CD4-positive, alpha-beta T cell (primary cell): ENCODE measurements at regions not wholly inside any gene's neighbourhood (a gene's known extent, or its start where the extent isn't known, plus 50 kb on each side); places are given as distances from the start of the nearest gene placed in this dataset.

Experiments
- ATAC-seq: fragments of 200-7000 bp; cut with Tn5 transposase; one replicate; pipeline ENCODE4 v1.10.0; 2022; ENCODE audit warnings: mild to moderate bottlenecking; ENCODE audit not compliant: poor library complexity
- CTCF ChIA-PET: fragments of 350-600 bp; sonication (Branson Sonifier 250); formaldehyde crosslinking; loops from one replicate; lab custom pipeline; 2021; ENCODE audit warnings: antibody characterized with exemption, inconsistent platforms; lab: Charles Lee
- POLR2A ChIA-PET: fragments of 350-600 bp; sonication (Branson Sonifier 250); formaldehyde crosslinking; loops from one replicate; lab custom pipeline; 2021; ENCODE audit warnings: antibody characterized with exemption, inconsistent platforms; lab: Charles Lee
- DNase-seq, 14 experiments: peaks; one replicate each; pipeline ENCODE4 v3.0.0-alpha.2; 2013 to 2020; ENCODE audit warnings: mixed read lengths in 2 of 14
- H3K27ac ChIP-seq, 2 donors: one replicate each; pipeline versions ENCODE4 v1.5.1 to v1.7.0; 2013; ENCODE audit warnings: low read length in 2 of 2, low read depth in 1 of 2, mild to moderate bottlenecking in 1 of 2
- H3K27me3 ChIP-seq, 2 experiments: 1 replicate in 1 of 2; 2 replicates in 1 of 2; pipeline versions ENCODE4 v1.6.1 to v1.7.0; 2013; ENCODE audit warnings: low read length in 2 of 2, control low read depth in 1 of 2, mild to moderate bottlenecking in 1 of 2, moderate library complexity in 1 of 2; ENCODE audit not compliant: insufficient read depth in 2 of 2, control insufficient read depth in 1 of 2
- H3K36me3 ChIP-seq: one replicate; pipeline ENCODE4 v1.6.1; 2013; ENCODE audit warnings: low read length, control low read depth; ENCODE audit not compliant: insufficient read depth
- H3K4me1 ChIP-seq: one replicate; pipeline ENCODE4 v1.6.1; 2013; ENCODE audit warnings: low read length, control low read depth; ENCODE audit not compliant: insufficient read depth
- H3K4me3 ChIP-seq: one replicate; pipeline ENCODE4 v1.5.1; 2013; ENCODE audit warnings: mild to moderate bottlenecking, low read length, moderate library complexity
- H3K9me3 ChIP-seq, 2 experiments: 1 replicate in 1 of 2; 2 replicates in 1 of 2; pipeline versions ENCODE4 v1.6.1 to v1.7.0; 2013; ENCODE audit warnings: low read length in 2 of 2, mild to moderate bottlenecking in 2 of 2, control low read depth in 1 of 2, moderate library complexity in 1 of 2; ENCODE audit not compliant: control insufficient read depth in 1 of 2, insufficient read depth in 1 of 2
- H3K27ac Mint-ChIP-seq: one replicate; pipeline ENCODE4 v1.8.0; 2020; ENCODE audit warnings: mixed read lengths
- H3K27me3 Mint-ChIP-seq: one replicate; pipeline ENCODE4 v1.8.0; 2021; ENCODE audit warnings: mixed read lengths
- H3K36me3 Mint-ChIP-seq: one replicate; pipeline ENCODE4 v1.8.0; 2021; ENCODE audit warnings: low read depth, mixed read lengths
- H3K4me1 Mint-ChIP-seq: one replicate; pipeline ENCODE4 v1.8.0; 2021; ENCODE audit warnings: low read depth, mixed read lengths
- H3K4me3 Mint-ChIP-seq: one replicate; pipeline ENCODE4 v1.8.0; 2020; ENCODE audit warnings: mild to moderate bottlenecking, mixed read lengths
- H3K9me3 Mint-ChIP-seq: one replicate; pipeline ENCODE4 v1.8.0; 2020; ENCODE audit warnings: mixed read lengths
- CTCF ChIP-seq: fragments of 200-600 bp; IDR thresholded peaks from one replicate; pipeline ENCODE4 v1.8.0; 2022; ENCODE audit warnings: antibody characterized with exemption, mild to moderate bottlenecking
- intact Hi-C, 2 experiments: fragments of 100-400 bp; cut with DNase I in 1 of 2; cut with micrococcal nuclease in 1 of 2; formaldehyde crosslinking; loops; one replicate each; pipeline versions ENCODE4 v1.15.1 to v1.9.0; 2023 to 2025; cut with DNase I, micrococcal nuclease

- Mint-ChIP-seq H3K9me3 (no peaks in the 10 kb centered on the region), H3K36me3 (no peaks in the 10 kb centered on the region), H3K4me3 (no peak overlapping the region), H3K27ac (no peak overlapping the region), H3K4me1 (no peaks in the 10 kb centered on the region), H3K27me3 (peaks cover 9% of the 10 kb centered on the region)
- intact Hi-C loops = no loop called here
- Histone ChIP-seq H3K36me3 (no peaks in the 10 kb centered on the region), H3K9me3 (no peaks in the 10 kb centered on the region), H3K27me3 (no peaks in the 10 kb centered on the region), H3K4me3 (no peak overlapping the region), H3K4me1 (no peaks in the 10 kb centered on the region), H3K27ac (no peak overlapping the region)
- no peak for TF ChIP-seq CTCF
- ATAC-seq = no peak
- CTCF ChIA-PET = no interaction called here
- no peak for DNase-seq
- POLR2A ChIA-PET = no interaction called here
These were observed 258.5 kb downstream of the ARL4A start for GRCh38 chr7:12945901-12946300.

- ChIA-PET POLR2A (no interaction called here), CTCF (interaction anchor here (1.5 kb wide), 1 partner anchor 8 kb away, joined by 3 read pairs; no protein-coding TSS in a partner anchor)
- no peaks in the 10 kb centered on the region for H3K4me1 ChIP-seq
- Mint-ChIP-seq H3K27ac (no peak overlapping the region), H3K4me3 (no peak overlapping the region), H3K27me3 (peaks cover 9% of the 10 kb centered on the region), H3K9me3 (no peaks in the 10 kb centered on the region), H3K4me1 (no peaks in the 10 kb centered on the region), H3K36me3 (no peaks in the 10 kb centered on the region)
- H3K9me3 ChIP-seq = no peaks in the 10 kb centered on the region
- H3K27me3 ChIP-seq = no peaks in the 10 kb centered on the region
- intact Hi-C loops = no loop called here
- TF ChIP-seq CTCF = no peak
- DNase-seq = no peak
- no peak for ATAC-seq
- H3K36me3 ChIP-seq = no peaks in the 10 kb centered on the region
- no peak overlapping the region for H3K27ac ChIP-seq
- no peak overlapping the region for H3K4me3 ChIP-seq
These were observed 260.0 kb downstream of the ARL4A start for GRCh38 chr7:12947465-12947864.

- no peaks in the 10 kb centered on the region for H3K4me1 ChIP-seq
- ATAC-seq (no peak), DNase-seq (no peak)
- no peak for TF ChIP-seq CTCF
- CTCF ChIA-PET = no interaction called here
- peaks cover 9% of the 10 kb centered on the region for H3K27me3 Mint-ChIP-seq
- no peaks in the 10 kb centered on the region for H3K27me3 ChIP-seq
- intact Hi-C loops = no loop called here
- no peaks in the 10 kb centered on the region for H3K9me3 Mint-ChIP-seq
- POLR2A ChIA-PET = no interaction called here
- H3K4me1 Mint-ChIP-seq = no peaks in the 10 kb centered on the region
- H3K27ac Mint-ChIP-seq = no peak overlapping the region
- no peak overlapping the region for H3K27ac ChIP-seq
- no peaks in the 10 kb centered on the region for H3K36me3 ChIP-seq
- H3K36me3 Mint-ChIP-seq = no peaks in the 10 kb centered on the region
- no peak overlapping the region for H3K4me3 ChIP-seq
- H3K4me3 Mint-ChIP-seq = no peak overlapping the region
- H3K9me3 ChIP-seq = no peaks in the 10 kb centered on the region
These were observed 261.9 kb downstream of the ARL4A start for GRCh38 chr7:12949060-12949931.
